ENCODE measurements at regions not wholly inside any gene's neighbourhood (a gene's known extent, or its start where the extent isn't known, plus 50 kb on each side); places are given as distances from the start of the nearest gene placed in this dataset.

DNA sequence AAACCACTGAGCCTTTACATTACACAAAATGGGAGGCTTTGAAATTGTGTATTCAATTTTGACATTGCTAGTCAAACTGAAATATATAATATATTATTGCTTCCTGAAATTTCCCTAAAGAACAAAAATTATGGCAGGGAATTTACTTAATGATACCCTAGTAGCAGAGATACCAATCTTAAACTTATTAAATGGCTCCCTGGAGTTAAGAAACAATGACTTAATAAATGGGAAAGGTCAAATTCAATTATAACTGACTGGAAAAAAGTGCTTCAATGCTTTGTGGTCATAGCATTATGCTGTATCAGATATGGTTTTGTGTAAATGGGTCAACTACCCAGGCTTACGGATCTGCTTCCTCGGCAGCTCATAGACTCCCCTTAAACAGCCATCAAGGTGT is 244.1 kb downstream of the CNTN3 start:
- no peak overlapping the region for H3K27ac ChIP-seq (ENCODE audit: low read depth, low read length)
- H3K9me3 Mint-ChIP-seq = peaks cover 0 to 16% (median 4%) of the 10 kb centered on the region in 11 donors
- no peaks in the 10 kb centered on the region for H3K36me3 Mint-ChIP-seq
- no peaks in the 10 kb centered on the region for H3K27me3 ChIP-seq (ENCODE audit: control insufficient read depth in 2 of 2, insufficient read depth in 2 of 2, low read length in 2 of 2)
- no peaks in the 10 kb centered on the region for H3K36me3 ChIP-seq (ENCODE audit: control insufficient read depth in 2 of 3, insufficient read depth in 3 of 3, low read length in 3 of 3)
- no peak overlapping the region for H3K4me3 Mint-ChIP-seq
- no peaks in the 10 kb centered on the region for H3K27me3 Mint-ChIP-seq
- ChIA-PET POLR2A (no interaction called here), CTCF (no interaction called here)
- no peaks in the 10 kb centered on the region for H3K4me1 Mint-ChIP-seq
- no peak for ATAC-seq
- DNase-seq = no peak
- no peak overlapping the region for H3K27ac Mint-ChIP-seq
- H3K4me1 ChIP-seq (ENCODE audit: control insufficient read depth in 2 of 2, insufficient read depth in 2 of 2, low read length in 2 of 2) = no peaks in the 10 kb centered on the region
- no peak overlapping the region for H3K4me3 ChIP-seq (ENCODE audit: low read length)
- intact Hi-C loops (cut with micrococcal nuclease) = no loop called here
- H3K9me3 ChIP-seq (ENCODE audit: control insufficient read depth in 2 of 3, low read length in 3 of 3) = no peaks in the 10 kb centered on the region

DNA sequence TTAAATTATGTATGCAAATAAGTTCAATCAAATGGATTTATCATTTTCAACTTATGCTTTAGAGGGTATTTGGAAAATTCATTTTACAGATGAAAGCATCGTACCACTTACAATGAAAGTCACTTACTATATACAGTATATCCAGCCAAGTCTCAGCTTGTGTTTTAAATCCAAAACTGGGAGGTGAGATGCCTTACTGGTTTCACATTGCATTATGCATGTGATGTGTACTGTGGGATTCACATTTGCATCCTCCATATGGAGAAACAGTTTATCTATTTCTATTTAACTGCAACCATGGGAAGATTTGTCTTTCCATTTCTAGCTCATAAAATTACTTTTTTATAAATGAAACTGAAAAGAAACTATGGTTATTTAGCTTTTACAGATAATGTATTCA is 248.1 kb downstream of the CNTN3 start:
- POLR2A ChIA-PET = no interaction called here
- intact Hi-C loops (cut with micrococcal nuclease) = no loop called here
- CTCF ChIA-PET = no interaction called here
- Histone ChIP-seq H3K27me3 (ENCODE audit: control insufficient read depth in 2 of 2, insufficient read depth in 2 of 2, low read length in 2 of 2) (no peaks in the 10 kb centered on the region), H3K27ac (ENCODE audit: low read depth, low read length) (no peak overlapping the region), H3K4me3 (ENCODE audit: low read length) (no peak overlapping the region), H3K9me3 (ENCODE audit: control insufficient read depth in 2 of 3, low read length in 3 of 3) (no peaks in the 10 kb centered on the region), H3K36me3 (ENCODE audit: control insufficient read depth in 2 of 3, insufficient read depth in 3 of 3, low read length in 3 of 3) (no peaks in the 10 kb centered on the region), H3K4me1 (ENCODE audit: control insufficient read depth in 2 of 2, insufficient read depth in 2 of 2, low read length in 2 of 2) (no peaks in the 10 kb centered on the region)
- H3K4me1 Mint-ChIP-seq = no peaks in the 10 kb centered on the region
- peaks cover 0 to 9% (median 0%) of the 10 kb centered on the region in 11 donors for H3K9me3 Mint-ChIP-seq
- no peaks in the 10 kb centered on the region for H3K36me3 Mint-ChIP-seq
- DNase-seq (no peak), ATAC-seq (no peak)
- H3K27ac Mint-ChIP-seq = no peak overlapping the region
- H3K4me3 Mint-ChIP-seq = no peak overlapping the region
- no peaks in the 10 kb centered on the region for H3K27me3 Mint-ChIP-seq

DNA sequence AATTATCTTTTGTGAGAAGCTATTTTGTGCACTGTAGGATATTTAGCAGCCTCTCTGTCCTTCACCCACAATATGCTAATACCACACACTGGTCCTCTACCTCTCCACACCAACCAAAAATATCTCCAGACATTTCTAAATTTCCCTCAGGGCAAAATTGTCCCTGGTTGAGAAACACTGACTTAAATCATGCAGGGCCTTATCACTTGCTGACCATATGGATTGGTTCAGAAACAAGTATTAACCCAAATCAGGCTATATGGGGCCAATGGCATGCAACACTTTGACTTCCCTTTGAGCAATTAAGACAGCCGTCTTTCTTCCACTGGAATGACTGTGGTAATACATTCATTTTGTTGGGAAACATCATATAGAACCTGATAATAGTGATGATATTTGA is 251.1 kb downstream of the CNTN3 start:
- DNase-seq = no peak
- Histone ChIP-seq H3K4me3 (ENCODE audit: low read length) (no peak overlapping the region), H3K27ac (ENCODE audit: low read depth, low read length) (no peak overlapping the region), H3K4me1 (ENCODE audit: control insufficient read depth in 2 of 2, insufficient read depth in 2 of 2, low read length in 2 of 2) (no peaks in the 10 kb centered on the region), H3K27me3 (ENCODE audit: control insufficient read depth in 2 of 2, insufficient read depth in 2 of 2, low read length in 2 of 2) (no peaks in the 10 kb centered on the region), H3K36me3 (ENCODE audit: control insufficient read depth in 2 of 3, insufficient read depth in 3 of 3, low read length in 3 of 3) (no peaks in the 10 kb centered on the region), H3K9me3 (ENCODE audit: control insufficient read depth in 2 of 3, low read length in 3 of 3) (no peaks in the 10 kb centered on the region)
- ATAC-seq = no peak
- Mint-ChIP-seq H3K9me3 (peaks cover 0 to 9% (median 3%) of the 10 kb centered on the region in 11 donors), H3K4me3 (no peak overlapping the region), H3K4me1 (no peaks in the 10 kb centered on the region), H3K36me3 (no peaks in the 10 kb centered on the region), H3K27ac (no peak overlapping the region), H3K27me3 (no peaks in the 10 kb centered on the region)
- intact Hi-C loops (cut with micrococcal nuclease) = no loop called here
- CTCF ChIA-PET = no interaction called here
- POLR2A ChIA-PET = no interaction called here

DNA sequence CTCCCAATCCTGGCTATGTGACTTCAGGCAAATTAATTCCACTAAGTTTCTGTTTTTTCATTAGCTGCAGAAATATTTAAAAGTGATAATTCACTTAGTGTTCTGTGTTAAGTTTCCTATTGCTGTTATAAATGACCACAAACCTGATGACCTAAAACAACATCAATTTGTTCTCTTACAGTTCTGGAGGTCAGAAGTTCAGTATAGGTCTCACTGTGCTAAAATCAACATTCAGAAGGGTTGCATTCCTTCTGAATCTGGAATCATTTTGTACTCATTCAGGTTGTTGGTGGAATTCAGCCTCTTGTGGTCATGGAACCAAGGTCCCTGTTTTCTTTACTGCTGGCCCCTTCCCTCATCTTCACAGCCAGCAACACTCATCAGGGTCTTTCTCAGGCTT is 254.1 kb downstream of the CNTN3 start:
- Mint-ChIP-seq H3K27ac (no peak overlapping the region), H3K27me3 (no peaks in the 10 kb centered on the region), H3K4me3 (no peak overlapping the region), H3K9me3 (peaks cover 0 to 11% (median 5%) of the 10 kb centered on the region in 11 donors), H3K36me3 (no peaks in the 10 kb centered on the region), H3K4me1 (no peaks in the 10 kb centered on the region)
- no peak for ATAC-seq
- CTCF ChIA-PET = no interaction called here
- H3K36me3 ChIP-seq (ENCODE audit: control insufficient read depth in 2 of 3, insufficient read depth in 3 of 3, low read length in 3 of 3) = no peaks in the 10 kb centered on the region
- no peak overlapping the region for H3K4me3 ChIP-seq (ENCODE audit: low read length)
- DNase-seq = no peak
- intact Hi-C loops (cut with micrococcal nuclease) = no loop called here
- no peaks in the 10 kb centered on the region for H3K4me1 ChIP-seq (ENCODE audit: control insufficient read depth in 2 of 2, insufficient read depth in 2 of 2, low read length in 2 of 2)
- no peak overlapping the region for H3K27ac ChIP-seq (ENCODE audit: low read depth, low read length)
- no peaks in the 10 kb centered on the region for H3K27me3 ChIP-seq (ENCODE audit: control insufficient read depth in 2 of 2, insufficient read depth in 2 of 2, low read length in 2 of 2)
- no peaks in the 10 kb centered on the region for H3K9me3 ChIP-seq (ENCODE audit: control insufficient read depth in 2 of 3, low read length in 3 of 3)
- POLR2A ChIA-PET = no interaction called here

DNA sequence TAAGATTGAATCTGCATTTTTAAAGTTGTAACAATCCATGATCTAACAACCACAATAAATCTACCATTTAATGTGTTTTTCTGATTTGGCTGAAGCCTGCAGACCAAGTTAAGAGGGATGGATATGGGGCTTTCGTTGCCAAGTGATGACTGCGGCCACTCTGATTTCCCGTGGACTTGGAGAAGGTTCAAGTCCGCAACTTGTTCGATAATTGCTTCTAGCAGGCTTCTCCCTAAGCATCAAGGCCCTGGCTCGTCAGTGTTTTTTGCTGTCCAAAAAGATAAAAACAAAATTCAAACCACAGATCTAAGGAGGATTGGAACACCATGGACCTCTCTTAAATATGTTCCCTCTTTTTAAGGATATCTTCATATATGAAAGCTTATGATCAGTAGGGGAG is 256.6 kb downstream of the CNTN3 start:
- Histone ChIP-seq H3K9me3 (ENCODE audit: control insufficient read depth in 2 of 3, low read length in 3 of 3) (no peaks in the 10 kb centered on the region), H3K4me3 (ENCODE audit: low read length) (no peak overlapping the region), H3K4me1 (ENCODE audit: control insufficient read depth in 2 of 2, insufficient read depth in 2 of 2, low read length in 2 of 2) (no peaks in the 10 kb centered on the region), H3K27ac (ENCODE audit: low read depth, low read length) (no peak overlapping the region), H3K27me3 (ENCODE audit: control insufficient read depth in 2 of 2, insufficient read depth in 2 of 2, low read length in 2 of 2) (no peaks in the 10 kb centered on the region), H3K36me3 (ENCODE audit: control insufficient read depth in 2 of 3, insufficient read depth in 3 of 3, low read length in 3 of 3) (no peaks in the 10 kb centered on the region)
- H3K9me3 Mint-ChIP-seq = peaks cover 0 to 13% (median 10%) of the 10 kb centered on the region in 11 donors
- no peak overlapping the region for H3K4me3 Mint-ChIP-seq
- H3K27me3 Mint-ChIP-seq = no peaks in the 10 kb centered on the region
- POLR2A ChIA-PET = no interaction called here
- DNase-seq (no peak), ATAC-seq (no peak)
- intact Hi-C loops (cut with micrococcal nuclease) = no loop called here
- no peak overlapping the region for H3K27ac Mint-ChIP-seq
- H3K36me3 Mint-ChIP-seq = no peaks in the 10 kb centered on the region
- no peaks in the 10 kb centered on the region for H3K4me1 Mint-ChIP-seq
- CTCF ChIA-PET = no interaction called here

DNA sequence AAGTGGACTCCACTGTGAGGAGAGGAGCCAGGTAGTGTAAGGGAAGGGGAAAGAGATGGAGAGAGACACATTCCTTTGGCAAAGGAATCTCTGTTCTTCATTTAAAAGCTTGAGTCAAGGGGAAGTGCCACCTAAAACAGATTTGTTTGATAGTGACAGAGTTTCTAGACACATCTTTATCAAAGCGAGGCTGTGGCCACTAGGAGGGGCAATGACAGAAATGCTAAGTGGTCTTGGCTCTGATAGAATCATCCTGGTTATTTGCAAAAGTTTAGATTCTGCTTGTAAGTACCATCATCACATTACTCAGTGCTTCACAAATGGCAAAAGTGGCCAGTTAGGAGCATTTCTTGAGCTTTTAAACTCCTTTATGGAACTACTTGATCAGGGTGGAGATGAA is 261.4 kb downstream of the CNTN3 start:
- Histone ChIP-seq H3K9me3 (ENCODE audit: control insufficient read depth in 2 of 3, low read length in 3 of 3) (no peaks in the 10 kb centered on the region), H3K27ac (ENCODE audit: low read depth, low read length) (no peak overlapping the region), H3K4me1 (ENCODE audit: control insufficient read depth in 2 of 2, insufficient read depth in 2 of 2, low read length in 2 of 2) (no peaks in the 10 kb centered on the region), H3K36me3 (ENCODE audit: control insufficient read depth in 2 of 3, insufficient read depth in 3 of 3, low read length in 3 of 3) (no peaks in the 10 kb centered on the region), H3K4me3 (ENCODE audit: low read length) (no peak overlapping the region), H3K27me3 (ENCODE audit: control insufficient read depth in 2 of 2, insufficient read depth in 2 of 2, low read length in 2 of 2) (no peaks in the 10 kb centered on the region)
- Mint-ChIP-seq H3K27me3 (no peaks in the 10 kb centered on the region), H3K27ac (no peak overlapping the region), H3K36me3 (no peaks in the 10 kb centered on the region), H3K4me1 (no peaks in the 10 kb centered on the region), H3K9me3 (peaks cover 0 to 17% (median 11%) of the 10 kb centered on the region in 11 donors), H3K4me3 (no peak overlapping the region)
- intact Hi-C loops (cut with micrococcal nuclease) = no loop called here
- ATAC-seq (no peak), DNase-seq (no peak)
- ChIA-PET POLR2A (no interaction called here), CTCF (no interaction called here)

DNA sequence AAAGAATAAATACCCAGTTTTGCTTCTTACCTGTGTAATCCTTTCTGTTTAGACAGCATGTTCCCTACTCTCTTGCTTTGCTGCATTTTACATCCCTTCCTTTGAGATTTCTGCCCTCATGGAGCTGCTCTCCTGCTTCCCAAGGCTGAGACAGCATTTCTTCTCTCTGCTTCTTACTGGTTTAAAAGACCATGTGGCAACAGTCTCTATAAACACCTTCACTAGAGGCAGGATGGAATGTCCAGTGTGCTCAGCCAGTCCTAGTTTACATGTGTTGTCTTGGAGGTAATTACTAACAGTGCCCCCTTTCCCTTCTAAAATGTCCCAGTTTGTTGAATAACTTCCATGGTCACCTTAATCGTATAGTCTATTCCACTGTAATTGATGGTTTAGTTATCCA is 262.3 kb downstream of the CNTN3 start:
- H3K4me1 ChIP-seq (ENCODE audit: control insufficient read depth in 2 of 2, insufficient read depth in 2 of 2, low read length in 2 of 2) = no peaks in the 10 kb centered on the region
- H3K36me3 ChIP-seq (ENCODE audit: control insufficient read depth in 2 of 3, insufficient read depth in 3 of 3, low read length in 3 of 3) = no peaks in the 10 kb centered on the region
- ChIA-PET CTCF (no interaction called here), POLR2A (no interaction called here)
- H3K9me3 Mint-ChIP-seq = peaks cover 0 to 21% (median 11%) of the 10 kb centered on the region in 11 donors
- no peak overlapping the region for H3K27ac ChIP-seq (ENCODE audit: low read depth, low read length)
- ATAC-seq = no peak
- H3K4me3 Mint-ChIP-seq = no peak overlapping the region
- intact Hi-C loops (cut with micrococcal nuclease) = no loop called here
- no peaks in the 10 kb centered on the region for H3K27me3 Mint-ChIP-seq
- H3K4me3 ChIP-seq (ENCODE audit: low read length) = no peak overlapping the region
- H3K27ac Mint-ChIP-seq = no peak overlapping the region
- H3K9me3 ChIP-seq (ENCODE audit: control insufficient read depth in 2 of 3, low read length in 3 of 3) = no peaks in the 10 kb centered on the region
- H3K27me3 ChIP-seq (ENCODE audit: control insufficient read depth in 2 of 2, insufficient read depth in 2 of 2, low read length in 2 of 2) = no peaks in the 10 kb centered on the region
- DNase-seq = no peak
- no peaks in the 10 kb centered on the region for H3K4me1 Mint-ChIP-seq
- H3K36me3 Mint-ChIP-seq = no peaks in the 10 kb centered on the region

Data from naive thymus-derived CD4-positive, alpha-beta T cell (primary cell).